GF-D8 (cell line): ENCODE measurements at regions not wholly inside any gene's neighbourhood (a gene's known extent, or its start where the extent isn't known, plus 50 kb on each side); places are given as distances from the start of the nearest gene placed in this dataset.
A peak's percentile ranks its signal among the peaks of the same experiment; 100 is the strongest.

Experiments used
- DNase-seq: peaks from one replicate; lab custom pipeline; 2025; lab: John Stamatoyannopoulos, UW

GRCh38 chr9:99537996-99538395 is 283.7 kb upstream of the NR4A3 start:
- DNase-seq: no peak

- no peak for DNase-seq
Measured at GRCh38 chr9:99544526-99544925, 277.2 kb upstream of the NR4A3 start.

- no peak for DNase-seq
Measured at GRCh38 chr9:99549441-99549840, 272.2 kb upstream of the NR4A3 start.

- DNase-seq: no peak
Measured at GRCh38 chr9:99555792-99556191, 265.9 kb upstream of the NR4A3 start.

- no peak for DNase-seq
Measured at GRCh38 chr9:99556998-99557397, 264.7 kb upstream of the NR4A3 start.

GRCh38 chr9:99557816-99558215 is 263.9 kb upstream of the NR4A3 start:
- no peak for DNase-seq

GRCh38 chr9:99559776-99560175 is 261.9 kb upstream of the NR4A3 start:
- no peak for DNase-seq

- no peak for DNase-seq
Measured at GRCh38 chr9:99560561-99560960, 261.1 kb upstream of the NR4A3 start.

GRCh38 chr9:99561509-99561917 is 260.2 kb upstream of the NR4A3 start:
- DNase-seq: no peak

GRCh38 chr9:99561961-99562565 is 259.6 kb upstream of the NR4A3 start:
- no peak for DNase-seq

- no peak for DNase-seq
Measured at GRCh38 chr9:99563364-99563763, 258.3 kb upstream of the NR4A3 start.

GRCh38 chr9:99565203-99565602 is 256.5 kb upstream of the NR4A3 start:
- no peak for DNase-seq

- no peak for DNase-seq
Measured at GRCh38 chr9:99567436-99567835, 254.2 kb upstream of the NR4A3 start.

GRCh38 chr9:99569840-99570239 is 251.8 kb upstream of the NR4A3 start:
- no peak for DNase-seq

GRCh38 chr9:99572567-99572966 is 249.1 kb upstream of the NR4A3 start:
- no peak for DNase-seq

GRCh38 chr9:99573085-99573484 is 248.6 kb upstream of the NR4A3 start:
- no peak for DNase-seq

GRCh38 chr9:99573886-99574285 is 247.8 kb upstream of the NR4A3 start:
- no peak for DNase-seq

- no peak for DNase-seq
Measured at GRCh38 chr9:99576002-99576401, 245.7 kb upstream of the NR4A3 start.

GRCh38 chr9:99576876-99577275 is 244.8 kb upstream of the NR4A3 start:
- no peak for DNase-seq

GRCh38 chr9:99577351-99577750 is 244.3 kb upstream of the NR4A3 start:
- no peak for DNase-seq

- no peak for DNase-seq
Measured at GRCh38 chr9:99578666-99579065, 243.0 kb upstream of the NR4A3 start.

- peak; percentile 46 for DNase-seq
Measured at GRCh38 chr9:99579964-99580363, 241.7 kb upstream of the NR4A3 start.

GRCh38 chr9:99582814-99583213 is 238.9 kb upstream of the NR4A3 start:
- DNase-seq: no peak

GRCh38 chr9:99588299-99588698 is 233.4 kb upstream of the NR4A3 start:
- DNase-seq: no peak

GRCh38 chr9:99588747-99589146 is 232.9 kb upstream of the NR4A3 start:
- no peak for DNase-seq
